ENCODE measurements at regions not wholly inside any gene's neighbourhood (a gene's known extent, or its start where the extent isn't known, plus 50 kb on each side); places are given as distances from the start of the nearest gene placed in this dataset.
"Not testable (repeated sequence)": the region's sequence is repeated elsewhere in the genome, so short reads cannot be mapped to it uniquely, and the experiment has no call there.

DNA sequence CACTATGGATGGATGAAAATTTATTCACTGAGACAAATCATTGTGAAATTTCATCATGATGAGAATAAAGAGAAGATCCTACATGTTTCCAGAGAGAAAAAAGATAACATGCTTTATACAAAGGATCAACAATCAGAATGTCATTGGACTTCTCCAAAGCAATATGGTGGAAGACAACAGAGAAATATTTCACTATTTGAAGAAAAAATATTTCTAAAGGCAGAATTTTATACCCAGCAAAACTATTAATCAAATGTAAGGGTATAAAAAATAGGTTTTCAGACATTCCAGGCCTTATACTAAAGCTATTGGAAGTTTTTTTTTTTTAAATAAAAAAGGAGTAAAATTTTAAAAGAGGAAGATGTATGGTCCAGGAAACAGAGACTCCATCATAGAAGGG, 100.6 kb upstream of the OLIG2 start:
- peaks cover 9% of the 10 kb centered on the region for H3K9me3 ChIP-seq
- POLR2A ChIA-PET = no interaction called here
- intact Hi-C loops (cut with micrococcal nuclease; ENCODE audit: unreplicated experiment) = no loop called here
- Mint-ChIP-seq H3K4me3 (ENCODE audit: unreplicated experiment) (no peak overlapping the region), H3K27me3 (ENCODE audit: insufficient read depth, unreplicated experiment) (peaks cover 12% of the 10 kb centered on the region), H3K36me3 (ENCODE audit: insufficient read depth, unreplicated experiment) (no peaks in the 10 kb centered on the region), H3K4me1 (ENCODE audit: low read depth, unreplicated experiment) (no peaks in the 10 kb centered on the region), H3K9me3 (ENCODE audit: unreplicated experiment) (peaks cover 48% of the 10 kb centered on the region), H3K27ac (ENCODE audit: unreplicated experiment) (no peak overlapping the region)
- H3K27me3 ChIP-seq (replicated peaks; ENCODE audit: control insufficient read depth, insufficient read depth, low read length) = no peaks in the 10 kb centered on the region
- H3K36me3 ChIP-seq (ENCODE audit: control insufficient read depth, insufficient read depth, low read length) = no peaks in the 10 kb centered on the region
- no peak for DNase-seq
- TF ChIP-seq, protein P1, sequence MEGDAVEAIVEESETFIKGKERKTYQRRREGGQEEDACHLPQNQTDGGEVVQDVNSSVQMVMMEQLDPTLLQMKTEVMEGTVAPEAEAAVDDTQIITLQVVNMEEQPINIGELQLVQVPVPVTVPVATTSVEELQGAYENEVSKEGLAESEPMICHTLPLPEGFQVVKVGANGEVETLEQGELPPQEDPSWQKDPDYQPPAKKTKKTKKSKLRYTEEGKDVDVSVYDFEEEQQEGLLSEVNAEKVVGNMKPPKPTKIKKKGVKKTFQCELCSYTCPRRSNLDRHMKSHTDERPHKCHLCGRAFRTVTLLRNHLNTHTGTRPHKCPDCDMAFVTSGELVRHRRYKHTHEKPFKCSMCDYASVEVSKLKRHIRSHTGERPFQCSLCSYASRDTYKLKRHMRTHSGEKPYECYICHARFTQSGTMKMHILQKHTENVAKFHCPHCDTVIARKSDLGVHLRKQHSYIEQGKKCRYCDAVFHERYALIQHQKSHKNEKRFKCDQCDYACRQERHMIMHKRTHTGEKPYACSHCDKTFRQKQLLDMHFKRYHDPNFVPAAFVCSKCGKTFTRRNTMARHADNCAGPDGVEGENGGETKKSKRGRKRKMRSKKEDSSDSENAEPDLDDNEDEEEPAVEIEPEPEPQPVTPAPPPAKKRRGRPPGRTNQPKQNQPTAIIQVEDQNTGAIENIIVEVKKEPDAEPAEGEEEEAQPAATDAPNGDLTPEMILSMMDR (IDR thresholded peaks at IDR 0.05; ENCODE audit: insufficient read depth in 1 of 2, low read depth in 1 of 2, low read length in 1 of 2, severe bottlenecking in 1 of 2, unreplicated experiment in 1 of 2) = no peak
- no peaks in the 10 kb centered on the region for H3K4me1 ChIP-seq
- H3K4me3 ChIP-seq (ENCODE audit: low read depth, low read length) = no peak overlapping the region
- CTCF ChIA-PET = no interaction called here
- no TSS peak for BruUV-seq (replicated peaks)

DNA sequence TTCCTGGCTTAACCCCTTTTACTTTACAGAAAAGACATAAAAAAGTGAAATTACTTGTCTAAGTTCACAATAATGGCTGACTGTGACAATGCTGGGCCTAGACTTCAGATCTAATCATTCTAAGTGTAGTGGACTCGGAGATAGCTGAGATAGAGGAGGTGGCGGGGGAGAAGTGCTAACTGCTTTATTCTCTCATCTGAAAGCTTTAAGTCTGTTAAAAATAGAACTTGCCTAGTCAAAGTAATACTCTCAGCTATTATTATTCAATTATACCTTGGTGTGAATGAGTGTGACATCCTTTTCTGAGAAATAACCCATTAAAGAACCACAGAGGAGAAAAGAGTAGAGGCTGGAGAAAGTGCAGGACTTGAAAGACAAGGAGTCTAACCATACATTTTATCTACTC, 96.1 kb upstream of the OLIG2 start:
- DNase-seq = no peak
- H3K4me3 ChIP-seq (ENCODE audit: low read depth, low read length) = no peak overlapping the region
- Mint-ChIP-seq H3K4me1 (ENCODE audit: low read depth, unreplicated experiment) (no peaks in the 10 kb centered on the region), H3K27ac (ENCODE audit: unreplicated experiment) (no peak overlapping the region), H3K4me3 (ENCODE audit: unreplicated experiment) (no peak overlapping the region), H3K27me3 (ENCODE audit: insufficient read depth, unreplicated experiment) (peaks cover 7% of the 10 kb centered on the region), H3K9me3 (ENCODE audit: unreplicated experiment) (peaks cover 17% of the 10 kb centered on the region), H3K36me3 (ENCODE audit: insufficient read depth, unreplicated experiment) (no peaks in the 10 kb centered on the region)
- H3K27me3 ChIP-seq (replicated peaks; ENCODE audit: control insufficient read depth, insufficient read depth, low read length) = no peaks in the 10 kb centered on the region
- CTCF ChIA-PET = no interaction called here
- peaks cover 9% of the 10 kb centered on the region; the same call in 1 of the 2 replicates for H3K9me3 ChIP-seq
- H3K36me3 ChIP-seq (ENCODE audit: control insufficient read depth, insufficient read depth, low read length) = no peaks in the 10 kb centered on the region
- no TSS peak for BruUV-seq (replicated peaks)
- intact Hi-C loops (cut with micrococcal nuclease; ENCODE audit: unreplicated experiment) = no loop called here
- TF ChIP-seq, protein P1 (IDR thresholded peaks at IDR 0.05; ENCODE audit: insufficient read depth in 1 of 2, low read depth in 1 of 2, low read length in 1 of 2, severe bottlenecking in 1 of 2, unreplicated experiment in 1 of 2) = no peak
- no peaks in the 10 kb centered on the region for H3K4me1 ChIP-seq
- POLR2A ChIA-PET = no interaction called here

DNA sequence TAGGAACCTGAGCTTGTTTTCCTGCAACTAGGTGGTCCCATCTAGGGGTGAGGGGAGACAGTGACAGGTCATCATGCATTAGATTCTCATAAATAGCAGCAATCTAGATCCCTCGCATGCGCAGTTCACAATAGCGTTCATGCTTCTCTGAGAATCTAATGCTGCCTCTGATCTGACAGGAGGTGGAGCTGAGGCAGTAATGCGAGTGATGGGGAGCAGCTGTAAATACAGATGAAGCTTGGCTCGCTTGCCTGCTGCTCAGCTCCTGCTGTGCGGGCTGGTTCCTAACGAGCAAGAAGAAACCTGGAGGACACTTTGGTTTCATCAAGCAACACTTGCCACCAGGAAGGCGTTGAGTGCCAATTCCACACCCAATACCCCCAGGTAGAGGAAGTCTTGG, 95.1 kb upstream of the OLIG2 start:
- Histone ChIP-seq H3K4me3 (ENCODE audit: low read depth, low read length) (no peak overlapping the region), H3K36me3 (ENCODE audit: control insufficient read depth, insufficient read depth, low read length) (no peaks in the 10 kb centered on the region), H3K4me1 (no peaks in the 10 kb centered on the region), H3K27me3 (replicated peaks; ENCODE audit: control insufficient read depth, insufficient read depth, low read length) (no peaks in the 10 kb centered on the region), H3K9me3 (peaks cover under 1% of the 10 kb centered on the region; the same call in 1 of the 2 replicates)
- no peak overlapping the region for H3K4me3 Mint-ChIP-seq (ENCODE audit: unreplicated experiment)
- BruUV-seq (replicated peaks) = no TSS peak
- no peak for DNase-seq
- no peaks in the 10 kb centered on the region for H3K4me1 Mint-ChIP-seq (ENCODE audit: low read depth, unreplicated experiment)
- H3K27ac Mint-ChIP-seq (ENCODE audit: unreplicated experiment) = no peak overlapping the region
- H3K36me3 Mint-ChIP-seq (ENCODE audit: insufficient read depth, unreplicated experiment) = no peaks in the 10 kb centered on the region
- peaks cover 9% of the 10 kb centered on the region for H3K9me3 Mint-ChIP-seq (ENCODE audit: unreplicated experiment)
- intact Hi-C loops (cut with micrococcal nuclease; ENCODE audit: unreplicated experiment) = no loop called here
- TF ChIP-seq, protein P1 (IDR thresholded peaks at IDR 0.05; ENCODE audit: insufficient read depth in 1 of 2, low read depth in 1 of 2, low read length in 1 of 2, severe bottlenecking in 1 of 2, unreplicated experiment in 1 of 2) = no peak
- CTCF ChIA-PET = no interaction called here
- POLR2A ChIA-PET = no interaction called here
- H3K27me3 Mint-ChIP-seq (ENCODE audit: insufficient read depth, unreplicated experiment) = peaks cover 7% of the 10 kb centered on the region

DNA sequence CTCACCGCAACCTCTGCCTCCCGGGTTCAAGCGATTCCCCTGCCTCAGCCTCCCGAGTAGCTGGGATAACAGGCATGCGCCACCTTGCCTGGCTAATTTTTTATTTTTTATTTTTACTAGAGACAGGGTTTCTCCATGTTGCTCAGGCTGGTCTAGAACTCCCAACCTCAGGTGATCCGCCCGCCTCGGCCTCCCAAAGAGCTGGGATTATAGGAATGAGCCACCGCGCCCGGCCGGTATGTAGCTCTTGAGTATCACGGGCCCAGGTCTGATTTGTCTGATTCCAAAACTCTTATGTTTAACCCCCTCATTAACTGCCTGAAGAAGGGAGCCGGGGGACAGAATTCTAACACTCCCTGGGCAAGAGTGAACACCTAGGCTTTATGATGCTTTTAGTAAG, 91.7 kb upstream of the OLIG2 start:
- H3K27me3 Mint-ChIP-seq (ENCODE audit: insufficient read depth, unreplicated experiment); H3K27me3 ChIP-seq (replicated peaks; ENCODE audit: control insufficient read depth, insufficient read depth, low read length); H3K4me1 Mint-ChIP-seq (ENCODE audit: low read depth, unreplicated experiment); H3K9me3 Mint-ChIP-seq (ENCODE audit: unreplicated experiment); H3K36me3 Mint-ChIP-seq (ENCODE audit: insufficient read depth, unreplicated experiment); H3K9me3 ChIP-seq; intact Hi-C loops (cut with micrococcal nuclease; ENCODE audit: unreplicated experiment); CTCF ChIA-PET; DNase-seq; POLR2A ChIA-PET; H3K36me3 ChIP-seq (ENCODE audit: control insufficient read depth, insufficient read depth, low read length); BruUV-seq (replicated peaks); H3K4me3 ChIP-seq (ENCODE audit: low read depth, low read length); H3K4me1 ChIP-seq; H3K4me3 Mint-ChIP-seq (ENCODE audit: unreplicated experiment); H3K27ac Mint-ChIP-seq (ENCODE audit: unreplicated experiment): not testable (repeated sequence)
